ENCODE measurements at regions not wholly inside any gene's neighbourhood (a gene's known extent, or its start where the extent isn't known, plus 50 kb on each side); places are given as distances from the start of the nearest gene placed in this dataset.

DNA sequence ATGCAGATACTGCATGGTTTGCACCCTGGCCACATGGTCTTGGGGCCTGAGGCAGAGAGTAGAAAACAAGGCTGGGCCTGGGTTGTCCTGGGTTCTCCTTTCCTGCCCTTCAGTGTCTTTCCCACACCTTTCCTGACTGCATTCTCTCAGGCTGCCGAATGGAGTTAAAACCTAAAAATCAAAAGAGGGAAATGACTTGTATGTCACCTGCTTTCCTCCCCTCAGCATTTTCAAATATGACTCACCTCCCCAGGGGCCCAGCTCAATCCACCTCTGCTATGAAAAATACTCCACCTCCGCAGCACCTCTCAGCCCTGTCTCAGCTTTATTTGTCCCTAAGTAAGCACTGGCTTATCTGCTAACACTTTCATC lies 457.8 kb upstream of the MEX3C start:
- TF ChIP-seq, protein P1, sequence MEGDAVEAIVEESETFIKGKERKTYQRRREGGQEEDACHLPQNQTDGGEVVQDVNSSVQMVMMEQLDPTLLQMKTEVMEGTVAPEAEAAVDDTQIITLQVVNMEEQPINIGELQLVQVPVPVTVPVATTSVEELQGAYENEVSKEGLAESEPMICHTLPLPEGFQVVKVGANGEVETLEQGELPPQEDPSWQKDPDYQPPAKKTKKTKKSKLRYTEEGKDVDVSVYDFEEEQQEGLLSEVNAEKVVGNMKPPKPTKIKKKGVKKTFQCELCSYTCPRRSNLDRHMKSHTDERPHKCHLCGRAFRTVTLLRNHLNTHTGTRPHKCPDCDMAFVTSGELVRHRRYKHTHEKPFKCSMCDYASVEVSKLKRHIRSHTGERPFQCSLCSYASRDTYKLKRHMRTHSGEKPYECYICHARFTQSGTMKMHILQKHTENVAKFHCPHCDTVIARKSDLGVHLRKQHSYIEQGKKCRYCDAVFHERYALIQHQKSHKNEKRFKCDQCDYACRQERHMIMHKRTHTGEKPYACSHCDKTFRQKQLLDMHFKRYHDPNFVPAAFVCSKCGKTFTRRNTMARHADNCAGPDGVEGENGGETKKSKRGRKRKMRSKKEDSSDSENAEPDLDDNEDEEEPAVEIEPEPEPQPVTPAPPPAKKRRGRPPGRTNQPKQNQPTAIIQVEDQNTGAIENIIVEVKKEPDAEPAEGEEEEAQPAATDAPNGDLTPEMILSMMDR (conservative IDR thresholded peaks at IDR 0.05), result no peak
- TF ChIP-seq ZFX (IDR thresholded peaks at IDR 0.05), result no peak

Measured in C4-2B (cell line).